Colon (tissue), 2 donors: ENCODE measurements at regions not wholly inside any gene's neighbourhood (a gene's known extent, or its start where the extent isn't known, plus 50 kb on each side); places are given as distances from the start of the nearest gene placed in this dataset.
"Not testable (repeated sequence)": the region's sequence is repeated elsewhere in the genome, so short reads cannot be mapped to it uniquely, and the experiment has no call there.

Experiments used
- FAIRE-seq: peaks from 2 replicates; lab custom pipeline; 2012; peaks lifted over from hg19 to GRCh38; lab: Jason Lieb, UNC
- donor health status: control.
- donor health status: control.

DNA sequence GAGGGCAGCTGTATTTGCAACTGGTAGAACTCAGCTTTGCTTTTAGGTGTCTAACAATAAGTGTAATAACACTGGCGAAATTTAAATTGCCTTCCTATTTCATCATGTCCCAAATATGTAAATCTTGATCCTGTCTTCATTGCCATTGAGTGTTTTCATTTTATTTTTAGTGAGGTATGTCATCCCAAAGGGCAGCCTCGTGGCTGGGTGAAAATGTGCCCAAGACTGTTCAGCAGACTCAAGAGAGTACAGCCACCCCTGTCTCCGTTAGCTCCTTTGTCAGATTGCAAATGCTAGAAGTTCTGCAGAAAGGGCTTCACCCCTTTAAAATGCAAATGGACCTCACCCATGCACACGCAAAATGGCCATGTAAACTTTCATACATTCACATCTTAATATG is 278.8 kb downstream of the RND3 start:
- no peak for FAIRE-seq

DNA sequence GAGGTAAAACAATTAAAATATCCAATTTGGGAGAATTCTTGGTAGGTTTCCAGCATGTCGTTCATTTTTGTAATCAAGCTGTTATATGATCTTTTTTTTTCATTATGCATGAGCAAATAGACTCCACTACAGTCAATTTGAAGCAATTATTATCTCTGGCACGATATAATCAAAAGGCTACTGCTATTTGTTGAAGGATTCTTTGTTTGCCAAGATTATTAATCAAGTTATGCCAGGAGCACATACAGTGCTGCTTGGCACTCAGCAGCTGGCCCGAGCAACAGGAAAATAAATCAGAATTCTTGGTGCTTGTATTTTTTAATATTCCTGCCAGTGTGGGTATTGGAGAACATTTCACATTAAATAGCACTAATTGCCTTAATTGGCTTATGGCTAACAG is 279.5 kb downstream of the RND3 start:
- FAIRE-seq = no peak

DNA sequence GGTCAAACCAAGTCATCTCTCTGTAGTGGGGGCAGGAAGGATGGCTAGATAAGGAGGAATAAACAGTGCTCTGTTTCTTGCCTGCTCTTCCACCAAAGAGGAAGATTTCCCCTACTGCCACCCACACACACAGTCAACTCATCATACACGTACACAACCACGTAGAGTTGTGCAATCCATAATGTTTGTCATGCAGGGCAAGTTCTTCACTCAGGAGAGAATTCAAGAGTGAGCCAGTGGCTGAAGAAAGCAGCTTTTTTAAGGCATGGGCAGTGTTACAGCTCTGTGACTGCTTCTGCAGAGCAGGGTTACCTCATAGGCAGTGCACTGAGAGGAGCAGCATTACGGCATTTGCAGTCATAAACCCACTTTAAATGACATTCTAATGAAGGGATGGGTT is 283.0 kb downstream of the RND3 start:
- no peak for FAIRE-seq

DNA sequence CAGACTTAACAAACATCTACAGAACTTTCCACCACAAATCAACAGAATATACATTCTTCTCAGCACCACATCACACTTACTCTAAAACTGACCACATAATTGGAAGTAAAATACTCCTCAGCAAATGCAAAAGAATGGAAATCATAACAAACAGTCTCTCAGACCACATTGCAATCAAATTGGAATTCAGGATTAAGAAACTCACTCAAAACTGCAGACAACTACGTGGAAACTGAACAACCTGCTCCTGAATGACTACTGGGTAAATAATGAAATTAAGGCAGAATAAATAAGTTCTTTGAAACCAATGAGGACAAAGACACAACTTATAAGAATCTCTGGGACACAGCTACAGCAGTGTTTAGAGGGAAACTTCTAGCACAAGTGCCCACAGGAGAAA is 292.7 kb downstream of the RND3 start:
- not testable (repeated sequence) for FAIRE-seq

DNA sequence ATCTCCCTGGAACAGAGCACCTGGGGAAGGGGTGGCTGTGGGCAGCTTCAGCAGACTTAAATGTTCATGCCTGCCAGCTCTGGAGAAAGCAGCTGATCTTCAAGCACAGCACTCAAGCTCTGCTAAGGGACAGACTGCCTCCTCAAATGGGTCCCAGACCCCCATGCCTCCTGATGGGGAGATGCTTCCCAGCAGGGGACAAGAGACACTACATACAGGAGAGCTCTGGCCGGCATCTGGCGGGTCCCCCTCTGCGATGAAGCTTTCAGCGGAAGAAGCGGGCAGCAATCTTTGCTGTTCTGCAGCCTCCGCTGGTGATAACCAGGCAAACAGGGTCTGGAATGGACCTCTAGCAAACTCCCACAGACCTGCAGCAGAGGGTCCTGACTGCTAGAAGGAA is 294.8 kb downstream of the RND3 start:
- FAIRE-seq = no peak

DNA sequence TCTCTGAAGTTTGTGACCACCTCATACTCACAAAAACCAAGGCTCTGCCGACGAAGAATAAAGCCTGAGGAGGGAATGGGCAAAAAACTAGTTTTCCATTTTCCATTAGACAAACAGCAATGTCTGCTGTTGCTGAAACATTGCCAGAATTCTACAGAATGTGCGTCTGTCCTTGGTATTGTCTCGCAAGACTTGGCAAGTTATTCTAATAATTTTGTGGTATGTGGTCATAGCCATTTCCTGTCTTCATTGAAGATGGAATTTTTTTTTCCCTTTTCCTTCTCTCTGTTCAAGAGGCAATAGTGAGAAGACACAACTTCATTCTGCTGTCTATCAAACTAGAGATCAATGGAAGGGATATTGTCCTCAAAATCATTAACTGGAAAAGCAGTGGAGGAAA is 296.1 kb downstream of the RND3 start:
- no peak for FAIRE-seq

DNA sequence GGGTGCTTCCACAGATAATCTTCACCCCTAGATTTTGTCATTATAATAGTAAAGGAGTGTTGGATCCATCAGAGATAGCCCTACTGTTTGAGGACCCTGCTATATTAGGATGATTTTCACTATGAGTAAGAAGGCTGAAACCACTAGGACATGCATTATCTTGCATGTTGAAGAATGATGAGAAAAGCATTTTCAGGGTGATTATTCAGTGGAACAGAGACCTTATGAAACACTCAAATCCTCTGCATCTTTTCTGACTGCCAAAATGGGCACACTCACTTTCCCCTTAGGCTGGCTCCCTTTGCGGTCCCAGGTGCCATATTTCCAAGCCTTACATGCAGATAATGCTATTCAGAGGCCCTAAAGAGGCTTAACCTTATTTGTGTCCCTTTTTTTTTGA is 296.9 kb downstream of the RND3 start:
- no peak for FAIRE-seq

DNA sequence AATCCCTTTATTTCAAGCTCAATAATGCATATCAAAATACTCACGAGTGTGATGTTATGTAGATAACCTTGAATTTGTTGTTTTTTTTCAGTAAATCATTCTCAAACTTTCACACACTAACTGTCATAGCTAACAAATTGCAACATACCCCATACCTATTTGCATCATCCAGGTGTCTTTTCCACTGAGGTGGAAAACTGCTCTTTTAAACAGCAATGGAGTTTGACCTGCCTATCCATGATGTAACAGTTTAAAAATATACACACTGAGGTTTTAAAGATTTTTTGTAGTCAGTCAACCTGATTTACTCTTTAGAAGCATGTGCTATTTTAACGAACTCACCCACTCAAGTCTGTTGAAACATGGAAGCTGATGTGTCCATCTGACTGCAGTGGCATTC is 298.7 kb downstream of the RND3 start:
- no peak for FAIRE-seq

DNA sequence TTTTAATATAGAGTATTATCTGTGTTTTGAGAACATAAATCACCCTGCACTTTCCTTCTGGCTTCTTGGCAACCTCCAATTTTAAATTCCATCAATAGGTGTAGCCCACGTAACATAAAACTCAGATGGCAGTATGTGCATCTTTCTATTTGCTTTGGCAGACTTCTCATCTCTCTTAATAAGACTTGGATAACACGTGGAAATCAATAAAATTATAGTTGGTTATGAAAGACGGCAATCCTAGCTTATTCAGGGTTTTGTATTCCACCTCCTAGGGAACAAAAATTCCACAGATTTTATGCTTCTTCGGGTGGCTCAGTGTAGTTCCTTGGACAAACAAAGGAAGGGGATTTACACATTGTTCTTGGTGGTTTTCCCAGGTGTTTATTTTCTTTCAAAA is 299.3 kb downstream of the RND3 start:
- peak; percentile 5 for FAIRE-seq

DNA sequence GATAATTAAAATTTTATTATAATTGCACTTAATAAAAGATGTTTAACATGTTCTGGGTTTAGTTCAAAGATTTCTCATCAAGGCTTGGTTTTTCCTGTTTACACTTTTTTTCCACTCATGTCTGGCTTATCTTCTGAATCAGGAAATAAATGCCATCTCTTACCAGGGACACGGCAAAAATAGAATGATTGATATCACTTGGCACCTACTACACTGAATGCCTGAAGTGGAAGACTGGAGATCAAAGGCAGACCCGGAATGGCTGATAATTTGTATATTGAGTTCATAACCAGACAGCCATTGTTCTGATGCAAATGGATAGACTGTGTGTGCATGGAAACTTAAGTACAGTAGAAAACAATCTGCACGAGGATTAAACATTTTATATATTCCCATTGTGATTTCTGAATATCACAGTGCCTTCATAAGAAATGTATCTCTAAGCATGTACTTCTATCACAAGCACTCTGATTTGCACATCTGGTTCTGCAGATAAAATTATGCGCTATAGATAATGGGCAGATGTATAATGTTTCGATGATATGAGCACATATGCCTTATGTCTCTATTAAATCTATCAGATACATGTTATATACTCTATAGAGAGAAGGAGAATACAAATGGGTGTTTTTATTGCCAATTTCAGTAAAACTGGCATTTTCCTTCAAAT is 304.8 kb downstream of the RND3 start:
- no peak for FAIRE-seq

DNA sequence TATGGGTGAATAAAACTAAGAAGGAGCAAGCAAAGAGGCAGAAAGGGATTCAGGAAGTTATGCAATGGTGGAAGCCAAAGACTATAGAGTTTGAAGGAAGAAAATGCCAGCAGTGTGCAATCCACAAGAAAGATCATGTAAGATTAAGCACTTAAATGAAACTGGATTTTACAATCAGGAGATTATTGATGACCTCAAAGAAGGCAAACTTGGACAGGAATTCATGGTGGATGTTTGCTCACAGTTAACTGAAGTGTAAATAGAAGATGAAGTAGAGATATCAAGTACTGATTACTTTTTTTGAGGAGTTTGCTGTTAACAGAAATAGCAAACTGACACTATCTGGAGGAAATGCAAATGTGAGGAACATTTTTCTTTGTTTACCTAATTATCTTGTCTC is 308.9 kb downstream of the RND3 start:
- FAIRE-seq = no peak

DNA sequence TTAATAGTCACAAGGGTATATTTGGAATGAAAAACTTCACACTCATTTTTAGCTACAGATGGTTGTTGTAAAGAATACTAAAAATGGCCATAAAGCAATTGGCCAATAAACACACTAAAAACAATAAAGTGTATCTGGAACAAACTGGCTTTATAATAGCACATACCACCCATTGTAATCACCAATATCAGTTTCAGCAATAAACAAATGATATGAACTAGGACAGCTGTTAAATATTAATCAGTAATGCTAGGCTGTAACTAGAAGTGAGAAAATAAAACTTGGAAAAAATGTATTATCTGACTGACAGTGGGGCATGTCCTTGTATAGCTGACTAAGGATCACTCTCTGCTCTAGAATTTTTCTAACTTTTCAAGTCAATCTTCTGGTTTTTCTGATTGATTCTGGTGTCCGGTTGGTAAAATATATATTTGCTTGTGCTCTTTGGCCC is 312.5 kb downstream of the RND3 start:
- peak; percentile 91 for FAIRE-seq

DNA sequence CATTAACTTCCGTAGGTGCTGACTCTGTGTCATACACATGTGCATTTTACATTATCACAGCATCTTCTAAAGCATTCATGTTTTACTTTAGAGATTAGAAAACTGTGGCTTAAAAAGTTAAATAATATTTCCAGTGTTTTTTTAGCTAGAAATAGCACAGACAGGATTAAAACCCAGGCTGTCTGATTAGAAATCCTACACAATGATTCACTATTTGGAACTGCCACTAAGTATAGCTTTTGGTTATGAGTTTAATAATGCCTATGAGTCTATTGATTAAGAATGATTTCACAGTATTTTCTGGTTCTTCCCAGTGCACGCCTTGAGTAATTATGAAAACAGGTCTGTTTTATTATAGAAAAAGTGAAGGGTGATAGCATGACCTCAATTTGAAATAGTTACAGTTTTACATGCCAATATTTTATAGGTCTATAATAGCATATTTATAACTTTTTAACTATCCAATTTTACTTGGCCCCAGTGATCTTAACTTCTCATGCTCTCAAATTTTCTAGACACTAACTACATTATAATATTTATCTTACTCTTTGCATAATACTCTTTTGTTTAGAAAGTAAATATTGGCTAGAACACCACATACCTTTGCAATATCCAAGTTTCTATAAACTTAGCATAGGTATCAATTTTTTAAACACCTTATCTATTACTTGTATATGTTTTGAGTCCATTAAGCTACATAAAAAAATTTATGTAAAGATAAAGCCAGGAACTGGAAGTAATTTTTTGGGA is 313.2 kb downstream of the RND3 start:
- FAIRE-seq = peak; percentile 14

DNA sequence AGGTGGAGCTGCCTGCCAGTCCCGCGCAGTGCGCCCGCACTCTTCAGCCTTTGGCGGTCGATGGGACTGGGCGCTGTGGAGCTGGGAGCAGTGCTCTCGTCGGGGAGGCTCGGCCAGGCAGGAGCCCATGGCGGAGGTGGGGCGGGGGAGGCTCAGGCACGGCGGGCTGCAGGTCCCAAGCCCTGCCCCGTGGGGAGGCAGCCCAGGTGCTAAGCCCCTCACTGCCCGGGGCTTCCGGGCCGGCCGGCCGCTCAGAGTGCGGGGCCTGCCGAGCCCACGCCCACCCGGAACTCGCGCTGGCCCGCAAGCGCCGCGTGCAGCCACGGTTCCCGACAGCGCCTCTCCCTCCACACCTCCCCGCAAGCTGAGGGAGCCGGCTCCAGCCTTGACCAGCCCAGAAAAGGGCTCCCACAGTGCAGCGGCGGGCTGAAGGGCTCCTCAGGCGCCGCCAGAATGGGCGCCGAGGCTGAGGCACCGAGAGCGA is 316.4 kb downstream of the RND3 start:
- no peak for FAIRE-seq

DNA sequence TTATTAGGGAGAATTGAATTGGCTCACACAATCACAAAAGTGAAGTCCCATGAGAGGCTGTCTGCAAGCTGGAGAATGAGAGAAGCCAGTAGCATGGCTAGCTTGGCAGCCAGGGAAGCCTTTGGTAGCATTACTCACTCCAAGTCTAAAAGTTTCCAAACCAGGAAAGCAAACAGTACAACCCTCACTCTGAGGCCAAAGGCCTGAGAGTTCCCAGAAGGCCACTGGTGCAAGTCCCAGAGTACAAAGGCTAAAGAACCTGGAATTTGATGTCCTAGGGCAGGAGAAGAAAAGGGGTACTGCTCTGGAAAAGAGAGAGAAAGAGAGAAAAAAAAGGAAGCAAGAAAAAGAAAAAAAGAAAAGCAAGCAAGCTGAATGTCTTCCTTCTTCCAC is 318.2 kb downstream of the RND3 start:
- no peak for FAIRE-seq

DNA sequence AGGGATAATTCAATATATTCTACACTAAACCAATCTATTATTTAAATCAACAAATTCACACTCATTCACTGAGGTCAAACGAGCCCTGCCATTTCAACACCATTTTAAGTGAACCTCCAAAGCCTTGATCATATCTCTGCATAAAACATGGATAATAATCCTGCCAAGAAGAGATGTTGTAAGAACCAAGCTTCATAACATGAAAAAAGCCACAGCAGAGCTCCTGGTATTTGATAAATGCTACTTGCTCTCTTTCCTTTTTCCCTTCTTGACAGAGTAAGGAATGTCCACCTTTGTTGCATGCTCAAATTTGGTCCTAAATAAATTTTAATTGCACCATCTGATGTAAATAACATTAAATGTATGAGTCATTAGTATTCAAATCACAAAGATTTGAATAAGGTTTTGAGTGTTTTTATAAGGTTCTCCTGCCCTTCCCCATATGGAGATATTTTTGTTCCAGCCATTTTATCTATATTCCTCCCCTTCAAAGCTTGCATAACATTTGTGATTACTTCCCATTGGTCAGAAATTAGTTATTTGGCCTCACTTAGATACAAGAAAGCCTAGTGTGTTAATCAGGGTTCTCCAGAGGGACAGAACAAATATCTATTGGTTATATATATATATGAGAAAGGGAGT is 318.8 kb downstream of the RND3 start:
- FAIRE-seq = no peak

DNA sequence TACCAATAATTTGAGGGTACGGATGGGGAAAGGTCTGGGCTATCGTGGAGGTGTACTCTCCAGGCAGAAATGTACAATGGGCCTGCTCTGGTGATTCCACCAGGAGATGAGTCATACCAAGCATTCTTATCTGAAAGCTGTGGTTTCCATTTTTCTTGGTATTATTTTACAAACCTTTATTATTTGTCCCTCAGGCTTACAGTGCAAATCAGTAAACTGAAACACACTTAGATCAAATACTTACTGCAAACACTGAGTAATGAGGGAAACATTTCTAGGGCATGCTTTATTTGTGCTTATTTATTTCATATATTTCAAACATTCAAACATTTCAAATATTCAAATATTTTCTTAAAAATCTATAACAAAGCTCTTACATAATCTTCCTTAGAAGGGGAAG is 319.8 kb downstream of the RND3 start:
- FAIRE-seq = no peak

DNA sequence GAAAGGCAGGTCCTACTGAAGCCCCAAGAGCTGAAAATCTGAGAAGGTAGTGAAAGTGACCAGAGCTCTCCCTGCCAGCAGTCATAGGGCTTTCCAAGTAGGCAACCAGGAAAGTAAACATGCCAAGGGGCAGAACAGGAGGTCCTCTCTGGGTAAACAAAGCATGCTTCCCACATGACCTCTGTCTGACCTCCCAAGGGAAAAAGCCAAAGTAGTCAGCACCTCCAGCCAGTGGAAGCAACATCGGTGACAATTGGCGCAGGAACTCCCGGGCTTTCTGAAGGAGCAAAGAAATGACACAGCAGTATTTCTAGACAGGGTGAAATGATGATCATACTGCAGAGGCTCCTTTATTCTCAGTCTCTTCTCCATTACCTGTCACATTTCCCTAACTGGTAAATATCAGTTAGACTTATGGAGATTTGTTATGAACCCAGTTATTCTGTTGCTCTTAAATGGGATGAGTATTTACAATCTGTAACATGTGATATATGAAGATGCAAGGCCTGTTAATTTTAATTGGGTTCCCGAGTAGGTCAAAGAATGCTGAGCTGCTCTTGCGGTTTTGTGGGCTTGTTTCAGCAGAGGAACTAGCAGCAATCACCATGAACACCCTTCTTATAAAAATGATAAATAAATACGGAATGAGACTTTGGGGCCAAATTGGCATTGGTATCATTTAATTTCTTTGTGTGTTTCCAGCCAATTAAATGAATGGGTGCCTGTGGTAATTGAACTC is 321.0 kb downstream of the RND3 start:
- FAIRE-seq = no peak

DNA sequence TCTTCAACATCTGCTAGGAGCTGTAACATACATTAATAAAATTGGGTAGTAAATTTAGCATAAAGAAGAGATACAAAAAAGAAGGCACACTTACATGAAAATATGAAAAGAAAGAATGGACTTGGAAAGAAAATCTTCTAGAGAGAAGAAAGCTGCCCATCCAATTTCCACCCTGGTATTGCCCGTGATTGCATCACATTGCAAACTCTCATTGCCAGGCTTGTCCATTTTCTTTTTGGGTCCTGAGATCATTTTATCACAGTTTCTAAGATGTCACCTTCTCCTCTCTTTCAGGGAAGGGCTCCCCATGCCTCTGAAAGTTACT is 321.5 kb downstream of the RND3 start:
- FAIRE-seq = no peak

DNA sequence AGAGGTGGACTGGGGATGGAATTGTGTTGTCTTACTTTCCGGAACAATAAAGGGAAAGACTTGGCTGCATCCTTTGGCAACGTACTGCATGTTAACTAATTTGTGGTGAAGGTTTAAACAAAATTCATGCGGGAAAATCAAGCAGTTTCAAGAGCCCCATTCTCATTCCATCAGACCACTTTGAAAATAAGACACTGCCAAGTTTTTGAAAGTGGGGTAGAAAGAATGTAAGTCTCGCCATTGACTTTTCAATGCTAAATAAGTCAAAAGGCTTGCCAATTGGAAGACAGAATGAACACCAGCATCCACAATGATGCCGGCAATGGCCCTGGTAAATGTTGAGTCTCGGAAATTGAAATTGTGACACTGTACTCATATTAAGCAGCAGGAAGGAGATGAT is 322.0 kb downstream of the RND3 start:
- no peak for FAIRE-seq

DNA sequence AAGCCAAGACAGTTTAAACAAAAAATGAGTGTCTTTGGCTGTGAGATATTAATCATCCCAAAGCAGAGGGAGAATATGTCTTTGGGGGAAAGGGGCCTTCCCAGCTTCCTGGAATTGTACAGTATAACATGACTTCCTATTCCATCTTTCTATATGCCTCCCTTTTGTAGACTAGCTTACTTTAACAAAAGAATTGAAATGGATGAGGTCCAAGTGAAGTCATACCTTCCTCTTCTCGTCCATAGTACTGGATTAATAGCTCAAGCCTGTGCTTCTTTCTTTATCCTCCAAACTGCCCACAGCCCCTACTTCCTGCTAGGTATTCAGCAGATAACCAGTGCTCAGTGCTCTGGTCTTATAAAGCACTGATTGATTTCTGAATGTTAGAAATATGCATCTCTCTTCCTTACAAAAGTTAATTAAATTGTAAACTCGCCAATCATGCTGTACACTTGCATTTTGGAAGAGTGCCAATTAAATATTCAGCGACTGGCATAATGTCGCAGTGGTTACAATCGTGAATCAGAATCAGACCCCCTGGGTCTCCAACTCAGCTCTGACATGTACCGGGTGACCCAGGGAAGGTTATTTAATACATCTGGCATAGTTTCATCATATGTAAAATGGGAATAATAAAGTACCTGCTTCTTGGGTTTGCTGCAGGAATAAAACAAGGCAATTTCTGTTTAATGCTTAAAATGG is 325.1 kb downstream of the RND3 start:
- no peak for FAIRE-seq

DNA sequence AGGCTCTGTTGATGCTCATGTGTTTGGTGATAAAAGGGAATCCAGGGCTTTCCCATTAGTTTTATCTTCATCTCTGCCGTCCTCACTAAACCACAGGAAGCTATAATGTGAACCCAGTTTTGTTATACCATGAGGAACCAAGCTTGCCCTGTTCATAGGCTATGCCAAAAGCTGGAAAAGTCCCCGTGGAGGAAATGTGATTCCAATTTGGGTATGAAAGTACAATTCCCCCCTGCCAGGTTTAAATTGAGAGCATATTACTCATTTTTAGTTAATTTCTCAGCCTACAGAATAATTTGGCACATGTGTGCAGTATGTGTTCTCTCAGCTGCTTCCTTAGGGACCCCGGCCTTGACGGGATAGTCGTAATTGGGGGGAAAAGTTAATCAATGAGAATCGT is 327.4 kb downstream of the RND3 start:
- FAIRE-seq = no peak
